ENCODE measurements at regions not wholly inside any gene's neighbourhood (a gene's known extent, or its start where the extent isn't known, plus 50 kb on each side); places are given as distances from the start of the nearest gene placed in this dataset.
A peak's percentile ranks its signal among the peaks of the same experiment; 100 is the strongest.

- no peak for TF ChIP-seq CTCF (IDR thresholded peaks at IDR 0.05; ENCODE audit: low read depth, low read length)
- in situ Hi-C loops (cut with HindIII; ENCODE audit: low sequenced_read_pairs), result no loop called here
- no peak overlapping the region for H3K4me3 ChIP-seq (ENCODE audit: low read depth, low read length)
- DNase-seq (ENCODE audit: low read depth, low spot score), result no peak
Observed at GRCh38 chr13:44180876-44181536, 192.6 kb upstream of the SERP2 start.

GRCh38 chr13:44181931-44182330 is 191.7 kb upstream of the SERP2 start:
- peak; percentile 44 for DNase-seq (ENCODE audit: low read depth, low spot score)
- no peak overlapping the region for H3K4me3 ChIP-seq (ENCODE audit: low read depth, low read length)
- TF ChIP-seq CTCF (IDR thresholded peaks at IDR 0.05; ENCODE audit: low read depth, low read length), result no peak
- in situ Hi-C loops (cut with HindIII; ENCODE audit: low sequenced_read_pairs), result no loop called here

- no peak for DNase-seq (ENCODE audit: low read depth, low spot score)
- in situ Hi-C loops (cut with HindIII; ENCODE audit: low sequenced_read_pairs), result no loop called here
- TF ChIP-seq CTCF (IDR thresholded peaks at IDR 0.05; ENCODE audit: low read depth, low read length), result no peak
- H3K4me3 ChIP-seq (ENCODE audit: low read depth, low read length), result no peak overlapping the region
Observed at GRCh38 chr13:44184740-44185139, 188.9 kb upstream of the SERP2 start.

GRCh38 chr13:44188257-44188656 is 185.4 kb upstream of the SERP2 start:
- TF ChIP-seq CTCF (IDR thresholded peaks at IDR 0.05; ENCODE audit: low read depth, low read length), result no peak
- peak; percentile 32 for DNase-seq (ENCODE audit: low read depth, low spot score)
- H3K4me3 ChIP-seq (ENCODE audit: low read depth, low read length), result no peak overlapping the region
- in situ Hi-C loops (cut with HindIII; ENCODE audit: low sequenced_read_pairs), result no loop called here

- in situ Hi-C loops (cut with HindIII; ENCODE audit: low sequenced_read_pairs), result no loop called here
- no peak overlapping the region for H3K4me3 ChIP-seq (ENCODE audit: low read depth, low read length)
- DNase-seq (ENCODE audit: low read depth, low spot score), result no peak
- TF ChIP-seq CTCF (IDR thresholded peaks at IDR 0.05; ENCODE audit: low read depth, low read length), result no peak
Observed at GRCh38 chr13:44189085-44189484, 184.5 kb upstream of the SERP2 start.

- TF ChIP-seq CTCF (IDR thresholded peaks at IDR 0.05; ENCODE audit: low read depth, low read length), result no peak
Observed at GRCh38 chr13:44191103-44191502, 182.5 kb upstream of the SERP2 start.

More at GRCh38 chr13:44191103-44191502, 182.5 kb upstream of the SERP2 start:
- no peak overlapping the region for H3K4me3 ChIP-seq (ENCODE audit: low read depth, low read length)
- in situ Hi-C loops (cut with HindIII; ENCODE audit: low sequenced_read_pairs), result no loop called here
- no peak for DNase-seq (ENCODE audit: low read depth, low spot score)

Data from astrocyte of the spinal cord (primary cell).